Astrocyte of the spinal cord (primary cell): ENCODE measurements at regions not wholly inside any gene's neighbourhood (a gene's known extent, or its start where the extent isn't known, plus 50 kb on each side); places are given as distances from the start of the nearest gene placed in this dataset.

Experiments
- DNase-seq: peaks from one replicate; pipeline ENCODE4 v3.0.0; 2011; ENCODE audit warnings: low read depth, low spot score
- H3K4me3 ChIP-seq: 2 replicates; pipeline ENCODE4 v1.5.1; 2011; ENCODE audit warnings: low read depth, mild to moderate bottlenecking, low read length, moderate library complexity
- in situ Hi-C: cut with HindIII; loops from 2 replicates; pipeline ENCODE4 v1.10.0; 2017; ENCODE audit warnings: low sequenced_read_pairs
- TF ChIP-seq, protein P1 (sequence below): IDR thresholded peaks from 2 replicates; pipeline ENCODE4 v1.5.1; 2012; ENCODE audit warnings: low read depth, mild to moderate bottlenecking, low read length, inconsistent platforms

- no peak for DNase-seq
- TF ChIP-seq, protein P1, sequence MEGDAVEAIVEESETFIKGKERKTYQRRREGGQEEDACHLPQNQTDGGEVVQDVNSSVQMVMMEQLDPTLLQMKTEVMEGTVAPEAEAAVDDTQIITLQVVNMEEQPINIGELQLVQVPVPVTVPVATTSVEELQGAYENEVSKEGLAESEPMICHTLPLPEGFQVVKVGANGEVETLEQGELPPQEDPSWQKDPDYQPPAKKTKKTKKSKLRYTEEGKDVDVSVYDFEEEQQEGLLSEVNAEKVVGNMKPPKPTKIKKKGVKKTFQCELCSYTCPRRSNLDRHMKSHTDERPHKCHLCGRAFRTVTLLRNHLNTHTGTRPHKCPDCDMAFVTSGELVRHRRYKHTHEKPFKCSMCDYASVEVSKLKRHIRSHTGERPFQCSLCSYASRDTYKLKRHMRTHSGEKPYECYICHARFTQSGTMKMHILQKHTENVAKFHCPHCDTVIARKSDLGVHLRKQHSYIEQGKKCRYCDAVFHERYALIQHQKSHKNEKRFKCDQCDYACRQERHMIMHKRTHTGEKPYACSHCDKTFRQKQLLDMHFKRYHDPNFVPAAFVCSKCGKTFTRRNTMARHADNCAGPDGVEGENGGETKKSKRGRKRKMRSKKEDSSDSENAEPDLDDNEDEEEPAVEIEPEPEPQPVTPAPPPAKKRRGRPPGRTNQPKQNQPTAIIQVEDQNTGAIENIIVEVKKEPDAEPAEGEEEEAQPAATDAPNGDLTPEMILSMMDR, result no peak
- in situ Hi-C loops, result no loop called here
- no peak overlapping the region for H3K4me3 ChIP-seq
Observed at GRCh38 chr2:150171065-150171548, 316.4 kb downstream of the RND3 start.

- in situ Hi-C loops, result no loop called here
- no peak overlapping the region for H3K4me3 ChIP-seq
- peak; percentile 64 for DNase-seq
- TF ChIP-seq, protein P1, result no peak
Observed at GRCh38 chr2:150169237-150169629, 318.2 kb downstream of the RND3 start.

GRCh38 chr2:150168595-150169236 is 318.8 kb downstream of the RND3 start:
- TF ChIP-seq, protein P1, result no peak
- no peak overlapping the region for H3K4me3 ChIP-seq
- no peak for DNase-seq
- in situ Hi-C loops, result no loop called here

GRCh38 chr2:150167711-150168110 is 319.8 kb downstream of the RND3 start:
- in situ Hi-C loops, result no loop called here
- TF ChIP-seq, protein P1, result no peak
- no peak overlapping the region for H3K4me3 ChIP-seq
- peak; percentile 69 for DNase-seq

GRCh38 chr2:150166313-150167051 is 321.0 kb downstream of the RND3 start:
- DNase-seq, result peak; percentile 47
- in situ Hi-C loops, result no loop called here

DNA sequence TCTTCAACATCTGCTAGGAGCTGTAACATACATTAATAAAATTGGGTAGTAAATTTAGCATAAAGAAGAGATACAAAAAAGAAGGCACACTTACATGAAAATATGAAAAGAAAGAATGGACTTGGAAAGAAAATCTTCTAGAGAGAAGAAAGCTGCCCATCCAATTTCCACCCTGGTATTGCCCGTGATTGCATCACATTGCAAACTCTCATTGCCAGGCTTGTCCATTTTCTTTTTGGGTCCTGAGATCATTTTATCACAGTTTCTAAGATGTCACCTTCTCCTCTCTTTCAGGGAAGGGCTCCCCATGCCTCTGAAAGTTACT is 321.5 kb downstream of the RND3 start:
- in situ Hi-C loops, result no loop called here
- DNase-seq, result no peak
- TF ChIP-seq, protein P1, result no peak
- H3K4me3 ChIP-seq, result no peak overlapping the region

More at GRCh38 chr2:150166313-150167051, 321.0 kb downstream of the RND3 start:
- no peak overlapping the region for H3K4me3 ChIP-seq
- TF ChIP-seq, protein P1, result no peak
